HEK293 (cell line): ENCODE measurements at regions not wholly inside any gene's neighbourhood (a gene's known extent, or its start where the extent isn't known, plus 50 kb on each side); places are given as distances from the start of the nearest gene placed in this dataset.

Source experiments
- ELK4 ChIP-seq: IDR thresholded peaks from 2 replicates; pipeline ENCODE4 v1.6.1; 2011; ENCODE audit warnings: mild to moderate bottlenecking, low read depth, low read length, borderline replicate concordance
- GFI1B ChIP-seq: fragments of 450-650 bp; formaldehyde crosslinking; IDR thresholded peaks from 2 replicates; pipeline ENCODE4 v1.5.1; 2016; ENCODE audit warnings: missing biosample characterization, missing genetic modification characterization
- GLI4 ChIP-seq: fragments of 450-650 bp; formaldehyde crosslinking; IDR thresholded peaks from 2 replicates; pipeline ENCODE4 v1.5.1; 2016; ENCODE audit warnings: missing biosample characterization, missing genetic modification characterization
- REPIN1 ChIP-seq: fragments of 450-650 bp; formaldehyde crosslinking; IDR thresholded peaks from 2 replicates; pipeline ENCODE4 v1.5.1; 2017; ENCODE audit warnings: missing biosample characterization, missing genetic modification characterization, low read depth
- TRIM28 ChIP-seq: IDR thresholded peaks from 2 replicates; pipeline ENCODE4 v1.6.1; 2011; ENCODE audit warnings: low read length, control low read depth, borderline replicate concordance
- ZBTB17 ChIP-seq: fragments of 450-650 bp; formaldehyde crosslinking; IDR thresholded peaks from 2 replicates; pipeline ENCODE4 v1.5.1; 2016; ENCODE audit warnings: missing biosample characterization, missing genetic modification characterization
- ZNF133 ChIP-seq: fragments of 450-650 bp; formaldehyde crosslinking; IDR thresholded peaks from 2 replicates; pipeline ENCODE4 v1.5.1; 2016; ENCODE audit warnings: missing biosample characterization, missing genetic modification characterization
- ZNF140 ChIP-seq: fragments of 450-650 bp; formaldehyde crosslinking; IDR thresholded peaks from 2 replicates; pipeline ENCODE4 v1.5.1; 2016; ENCODE audit warnings: missing biosample characterization, missing genetic modification characterization
- ZNF175 ChIP-seq: fragments of 450-650 bp; formaldehyde crosslinking; IDR thresholded peaks from 2 replicates; pipeline ENCODE4 v1.5.1; 2016; ENCODE audit warnings: missing biosample characterization, missing genetic modification characterization
- ZNF221 ChIP-seq: fragments of 450-650 bp; formaldehyde crosslinking; IDR thresholded peaks from 2 replicates; pipeline ENCODE4 v1.5.1; 2017; ENCODE audit warnings: missing biosample characterization, missing genetic modification characterization, borderline replicate concordance
- ZNF350 ChIP-seq: fragments of 450-650 bp; formaldehyde crosslinking; IDR thresholded peaks from 2 replicates; pipeline ENCODE4 v1.5.0; 2017; ENCODE audit warnings: missing biosample characterization, mild to moderate bottlenecking, missing genetic modification characterization
- ZNF394 ChIP-seq: fragments of 450-650 bp; formaldehyde crosslinking; IDR thresholded peaks from 2 replicates; pipeline ENCODE4 v1.5.1; 2016; ENCODE audit warnings: missing biosample characterization, missing genetic modification characterization, mild to moderate bottlenecking, moderate library complexity, borderline replicate concordance
- ZNF449 ChIP-seq: fragments of 450-650 bp; formaldehyde crosslinking; IDR thresholded peaks from 2 replicates; pipeline ENCODE4 v1.5.1; 2017; ENCODE audit warnings: missing biosample characterization, mild to moderate bottlenecking, missing genetic modification characterization, moderate library complexity
- ZNF558 ChIP-seq: fragments of 450-650 bp; formaldehyde crosslinking; IDR thresholded peaks from 2 replicates; pipeline ENCODE4 v1.5.1; 2016; ENCODE audit warnings: missing biosample characterization, missing genetic modification characterization
- ZNF561 ChIP-seq: fragments of 450-650 bp; IDR thresholded peaks from 2 replicates; pipeline ENCODE4 v1.5.1; 2018; ENCODE audit warnings: missing biosample characterization, missing genetic modification characterization, borderline replicate concordance
- ZNF629 ChIP-seq: fragments of 450-650 bp; formaldehyde crosslinking; IDR thresholded peaks from 2 replicates; pipeline ENCODE4 v1.5.1; 2017; ENCODE audit warnings: missing biosample characterization, missing genetic modification characterization
- ZNF664 ChIP-seq: fragments of 450-650 bp; formaldehyde crosslinking; IDR thresholded peaks from 2 replicates; pipeline ENCODE4 v1.5.1; 2016; ENCODE audit warnings: missing biosample characterization, missing genetic modification characterization
- ZNF792 ChIP-seq: fragments of 450-650 bp; formaldehyde crosslinking; IDR thresholded peaks from 2 replicates; pipeline ENCODE4 v1.5.1; 2016; ENCODE audit warnings: missing biosample characterization, missing genetic modification characterization
- ZSCAN16 ChIP-seq: fragments of 450-650 bp; formaldehyde crosslinking; IDR thresholded peaks from 2 replicates; pipeline ENCODE4 v1.5.1; 2016; ENCODE audit warnings: missing biosample characterization, missing genetic modification characterization
- ZSCAN30 ChIP-seq: fragments of 450-650 bp; IDR thresholded peaks from 2 replicates; pipeline ENCODE4 v1.5.1; 2018; ENCODE audit warnings: missing biosample characterization, mild to moderate bottlenecking, missing genetic modification characterization, moderate library complexity
- TF ChIP-seq, protein P1 (sequence below): fragments of 450-650 bp; formaldehyde crosslinking; optimal IDR thresholded peaks from 2 replicates; pipeline ENCODE3; 2016; ENCODE audit warnings: missing biosample characterization, mild to moderate bottlenecking, missing genetic modification characterization
- TF ChIP-seq, protein P2 (sequence below): fragments of 450-650 bp; IDR thresholded peaks from 2 replicates; pipeline ENCODE4 v1.5.1; 2018; ENCODE audit warnings: missing biosample characterization, mild to moderate bottlenecking, missing genetic modification characterization
- TF ChIP-seq, protein P3 (sequence below): fragments of 450-650 bp; formaldehyde crosslinking; IDR thresholded peaks from 2 replicates; pipeline ENCODE4 v1.5.1; 2016; ENCODE audit warnings: missing biosample characterization, missing genetic modification characterization
- TF ChIP-seq, protein P4 (sequence below): fragments of 450-650 bp; formaldehyde crosslinking; conservative IDR thresholded peaks from 2 replicates; pipeline ENCODE4 v1.5.1; 2016; ENCODE audit warnings: low read depth, missing biosample characterization, missing genetic modification characterization
- TF ChIP-seq, protein P5 (sequence below): fragments of 450-650 bp; formaldehyde crosslinking; IDR thresholded peaks from 2 replicates; pipeline ENCODE4 v1.5.1; 2016; ENCODE audit warnings: missing biosample characterization, missing genetic modification characterization

- TF ChIP-seq, protein P1, sequence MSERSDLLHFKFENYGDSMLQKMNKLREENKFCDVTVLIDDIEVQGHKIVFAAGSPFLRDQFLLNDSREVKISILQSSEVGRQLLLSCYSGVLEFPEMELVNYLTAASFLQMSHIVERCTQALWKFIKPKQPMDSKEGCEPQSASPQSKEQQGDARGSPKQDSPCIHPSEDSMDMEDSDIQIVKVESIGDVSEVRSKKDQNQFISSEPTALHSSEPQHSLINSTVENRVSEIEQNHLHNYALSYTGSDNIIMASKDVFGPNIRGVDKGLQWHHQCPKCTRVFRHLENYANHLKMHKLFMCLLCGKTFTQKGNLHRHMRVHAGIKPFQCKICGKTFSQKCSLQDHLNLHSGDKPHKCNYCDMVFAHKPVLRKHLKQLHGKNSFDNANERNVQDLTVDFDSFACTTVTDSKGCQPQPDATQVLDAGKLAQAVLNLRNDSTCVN (tag by site-specific recombination), result no peak
- no peak for TF ChIP-seq ZNF792 (tag by site-specific recombination)
- TF ChIP-seq ZNF561 (tag by site-specific recombination), result 0 out of 2 replicates have a peak, but pooled peaks have one; percentile 37
- no peak for TF ChIP-seq ZNF140 (tag by site-specific recombination)
- TF ChIP-seq ZNF664 (tag by site-specific recombination), result no peak
- no peak for TF ChIP-seq ZNF175 (tag by site-specific recombination)
- TF ChIP-seq, protein P2, sequence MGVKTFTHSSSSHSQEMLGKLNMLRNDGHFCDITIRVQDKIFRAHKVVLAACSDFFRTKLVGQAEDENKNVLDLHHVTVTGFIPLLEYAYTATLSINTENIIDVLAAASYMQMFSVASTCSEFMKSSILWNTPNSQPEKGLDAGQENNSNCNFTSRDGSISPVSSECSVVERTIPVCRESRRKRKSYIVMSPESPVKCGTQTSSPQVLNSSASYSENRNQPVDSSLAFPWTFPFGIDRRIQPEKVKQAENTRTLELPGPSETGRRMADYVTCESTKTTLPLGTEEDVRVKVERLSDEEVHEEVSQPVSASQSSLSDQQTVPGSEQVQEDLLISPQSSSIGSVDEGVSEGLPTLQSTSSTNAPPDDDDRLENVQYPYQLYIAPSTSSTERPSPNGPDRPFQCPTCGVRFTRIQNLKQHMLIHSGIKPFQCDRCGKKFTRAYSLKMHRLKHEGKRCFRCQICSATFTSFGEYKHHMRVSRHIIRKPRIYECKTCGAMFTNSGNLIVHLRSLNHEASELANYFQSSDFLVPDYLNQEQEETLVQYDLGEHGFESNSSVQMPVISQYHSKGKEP (tag by site-specific recombination), result peak; percentile 76
- no peak for TF ChIP-seq ZSCAN16 (tag by site-specific recombination)
- no peak for TF ChIP-seq ZNF558 (tag by site-specific recombination)
- TF ChIP-seq ZNF221, result no peak
- no peak for TF ChIP-seq GLI4 (tag by site-specific recombination)
- TF ChIP-seq ZSCAN30 (tag by site-specific recombination), result 0 out of 2 replicates have a peak, but pooled peaks have one; percentile 33
- no peak for TF ChIP-seq ZNF394
- no peak for TF ChIP-seq ZNF133 (tag by site-specific recombination)
- TF ChIP-seq ZNF629, result 0 out of 2 replicates have a peak, but pooled peaks have one; percentile 22
- peak; percentile 92 for TF ChIP-seq TRIM28
- no peak for TF ChIP-seq GFI1B
- peak; percentile 63 for TF ChIP-seq ZBTB17
- TF ChIP-seq, protein P3, sequence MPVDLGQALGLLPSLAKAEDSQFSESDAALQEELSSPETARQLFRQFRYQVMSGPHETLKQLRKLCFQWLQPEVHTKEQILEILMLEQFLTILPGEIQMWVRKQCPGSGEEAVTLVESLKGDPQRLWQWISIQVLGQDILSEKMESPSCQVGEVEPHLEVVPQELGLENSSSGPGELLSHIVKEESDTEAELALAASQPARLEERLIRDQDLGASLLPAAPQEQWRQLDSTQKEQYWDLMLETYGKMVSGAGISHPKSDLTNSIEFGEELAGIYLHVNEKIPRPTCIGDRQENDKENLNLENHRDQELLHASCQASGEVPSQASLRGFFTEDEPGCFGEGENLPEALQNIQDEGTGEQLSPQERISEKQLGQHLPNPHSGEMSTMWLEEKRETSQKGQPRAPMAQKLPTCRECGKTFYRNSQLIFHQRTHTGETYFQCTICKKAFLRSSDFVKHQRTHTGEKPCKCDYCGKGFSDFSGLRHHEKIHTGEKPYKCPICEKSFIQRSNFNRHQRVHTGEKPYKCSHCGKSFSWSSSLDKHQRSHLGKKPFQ (tag by site-specific recombination), result no peak
- no peak for TF ChIP-seq ZNF449 (tag by site-specific recombination)
- TF ChIP-seq, protein P4, sequence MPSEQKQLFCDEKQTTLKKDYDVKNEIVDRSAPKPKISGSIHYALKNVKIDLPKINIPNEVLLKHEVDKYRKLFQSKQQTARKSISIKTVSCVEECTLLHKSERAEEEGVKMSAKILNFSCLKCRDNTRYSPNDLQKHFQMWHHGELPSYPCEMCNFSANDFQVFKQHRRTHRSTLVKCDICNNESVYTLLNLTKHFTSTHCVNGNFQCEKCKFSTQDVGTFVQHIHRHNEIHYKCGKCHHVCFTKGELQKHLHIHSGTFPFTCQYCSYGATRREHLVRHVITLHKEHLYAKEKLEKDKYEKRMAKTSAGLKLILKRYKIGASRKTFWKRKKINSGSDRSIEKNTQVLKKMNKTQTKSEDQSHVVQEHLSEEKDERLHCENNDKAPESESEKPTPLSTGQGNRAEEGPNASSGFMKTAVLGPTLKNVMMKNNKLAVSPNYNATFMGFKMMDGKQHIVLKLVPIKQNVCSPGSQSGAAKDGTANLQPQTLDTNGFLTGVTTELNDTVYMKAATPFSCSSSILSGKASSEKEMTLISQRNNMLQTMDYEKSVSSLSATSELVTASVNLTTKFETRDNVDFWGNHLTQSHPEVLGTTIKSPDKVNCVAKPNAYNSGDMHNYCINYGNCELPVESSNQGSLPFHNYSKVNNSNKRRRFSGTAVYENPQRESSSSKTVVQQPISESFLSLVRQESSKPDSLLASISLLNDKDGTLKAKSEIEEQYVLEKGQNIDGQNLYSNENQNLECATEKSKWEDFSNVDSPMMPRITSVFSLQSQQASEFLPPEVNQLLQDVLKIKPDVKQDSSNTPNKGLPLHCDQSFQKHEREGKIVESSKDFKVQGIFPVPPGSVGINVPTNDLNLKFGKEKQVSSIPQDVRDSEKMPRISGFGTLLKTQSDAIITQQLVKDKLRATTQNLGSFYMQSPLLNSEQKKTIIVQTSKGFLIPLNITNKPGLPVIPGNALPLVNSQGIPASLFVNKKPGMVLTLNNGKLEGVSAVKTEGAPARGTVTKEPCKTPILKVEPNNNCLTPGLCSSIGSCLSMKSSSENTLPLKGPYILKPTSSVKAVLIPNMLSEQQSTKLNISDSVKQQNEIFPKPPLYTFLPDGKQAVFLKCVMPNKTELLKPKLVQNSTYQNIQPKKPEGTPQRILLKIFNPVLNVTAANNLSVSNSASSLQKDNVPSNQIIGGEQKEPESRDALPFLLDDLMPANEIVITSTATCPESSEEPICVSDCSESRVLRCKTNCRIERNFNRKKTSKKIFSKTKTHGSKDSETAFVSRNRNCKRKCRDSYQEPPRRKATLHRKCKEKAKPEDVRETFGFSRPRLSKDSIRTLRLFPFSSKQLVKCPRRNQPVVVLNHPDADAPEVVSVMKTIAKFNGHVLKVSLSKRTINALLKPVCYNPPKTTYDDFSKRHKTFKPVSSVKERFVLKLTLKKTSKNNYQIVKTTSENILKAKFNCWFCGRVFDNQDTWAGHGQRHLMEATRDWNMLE (tag by site-specific recombination), result no peak
- no peak for TF ChIP-seq ZNF350 (tag by site-specific recombination)
- TF ChIP-seq, protein P5, sequence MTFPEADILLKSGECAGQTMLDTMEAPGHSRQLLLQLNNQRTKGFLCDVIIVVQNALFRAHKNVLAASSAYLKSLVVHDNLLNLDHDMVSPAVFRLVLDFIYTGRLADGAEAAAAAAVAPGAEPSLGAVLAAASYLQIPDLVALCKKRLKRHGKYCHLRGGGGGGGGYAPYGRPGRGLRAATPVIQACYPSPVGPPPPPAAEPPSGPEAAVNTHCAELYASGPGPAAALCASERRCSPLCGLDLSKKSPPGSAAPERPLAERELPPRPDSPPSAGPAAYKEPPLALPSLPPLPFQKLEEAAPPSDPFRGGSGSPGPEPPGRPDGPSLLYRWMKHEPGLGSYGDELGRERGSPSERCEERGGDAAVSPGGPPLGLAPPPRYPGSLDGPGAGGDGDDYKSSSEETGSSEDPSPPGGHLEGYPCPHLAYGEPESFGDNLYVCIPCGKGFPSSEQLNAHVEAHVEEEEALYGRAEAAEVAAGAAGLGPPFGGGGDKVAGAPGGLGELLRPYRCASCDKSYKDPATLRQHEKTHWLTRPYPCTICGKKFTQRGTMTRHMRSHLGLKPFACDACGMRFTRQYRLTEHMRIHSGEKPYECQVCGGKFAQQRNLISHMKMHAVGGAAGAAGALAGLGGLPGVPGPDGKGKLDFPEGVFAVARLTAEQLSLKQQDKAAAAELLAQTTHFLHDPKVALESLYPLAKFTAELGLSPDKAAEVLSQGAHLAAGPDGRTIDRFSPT (tag by site-specific recombination), result no peak
- no peak for TF ChIP-seq ELK4
- TF ChIP-seq REPIN1 (tag by site-specific recombination), result no peak
Measured at GRCh38 chr4:123649645-123650391, 253.2 kb downstream of the SPRY1 start (continued).
